ENCODE measurements at regions not wholly inside any gene's neighbourhood (a gene's known extent, or its start where the extent isn't known, plus 50 kb on each side); places are given as distances from the start of the nearest gene placed in this dataset.

- H3K4me3 ChIP-seq, result no peak overlapping the region
- ATAC-seq (no peak), DNase-seq (no peak)
- WGBS, 4 donors, result 69 to 82% (median 74%) methylated on average over 4 of the region's 4 CpGs
- H3K9me3 ChIP-seq, result no peaks in the 10 kb centered on the region
- no peaks in the 10 kb centered on the region for H3K36me3 ChIP-seq
- no peak overlapping the region for H3K27ac ChIP-seq
- intact Hi-C loops (cut with DNase I), result no loop called here
- H3K4me1 ChIP-seq, result no peaks in the 10 kb centered on the region
- TF ChIP-seq CTCF (IDR thresholded peaks at IDR 0.05) (no peak), POLR2A (IDR thresholded peaks at IDR 0.05) (no peak)
- H3K27me3 ChIP-seq, result no peaks in the 10 kb centered on the region
These were observed 144.5 kb upstream of the MCHR2 start for GRCh38 chr6:100138346-100139022.

GRCh38 chr6:100137759-100138158, 143.7 kb upstream of the MCHR2 start:
- intact Hi-C loops (cut with DNase I), result no loop called here
- 76 to 84% (median 81%) methylated on average over 2 of the region's 2 CpGs for WGBS, 4 donors
- H3K27ac ChIP-seq, result no peak overlapping the region
- no peak overlapping the region for H3K4me3 ChIP-seq
- no peaks in the 10 kb centered on the region for H3K36me3 ChIP-seq
- peaks cover 0 to under 1% (median 0%) of the 10 kb centered on the region in 12 donors for H3K9me3 ChIP-seq
- ATAC-seq (no peak), DNase-seq (no peak)
- no peaks in the 10 kb centered on the region for H3K27me3 ChIP-seq
- H3K4me1 ChIP-seq, result no peaks in the 10 kb centered on the region
- no peak for TF ChIP-seq CTCF (IDR thresholded peaks at IDR 0.05)
- TF ChIP-seq POLR2A (IDR thresholded peaks at IDR 0.05), result no peak

GRCh38 chr6:100136590-100136989, 142.6 kb upstream of the MCHR2 start:
- TF ChIP-seq CTCF (IDR thresholded peaks at IDR 0.05) (no peak), POLR2A (IDR thresholded peaks at IDR 0.05) (no peak)
- H3K4me1 ChIP-seq, result no peaks in the 10 kb centered on the region
- WGBS, 4 donors, result 86 to 93% (median 92%) methylated on average over 8 of the region's 8 CpGs

GRCh38 chr6:100135977-100136376, 142.0 kb upstream of the MCHR2 start:
- no peaks in the 10 kb centered on the region for H3K36me3 ChIP-seq
- DNase-seq, result no peak
- TF ChIP-seq POLR2A (IDR thresholded peaks at IDR 0.05) (no peak), CTCF (IDR thresholded peaks at IDR 0.05) (no peak)
- WGBS, 4 donors, result 93 to 94% (median 93%) methylated on average over 21 of the region's 21 CpGs
- no peaks in the 10 kb centered on the region for H3K4me1 ChIP-seq
- H3K9me3 ChIP-seq, result peaks cover 0 to 15% (median 9%) of the 10 kb centered on the region in 12 donors
- H3K27me3 ChIP-seq, result no peaks in the 10 kb centered on the region
- no peak for ATAC-seq
- H3K4me3 ChIP-seq, result no peak overlapping the region
- H3K27ac ChIP-seq, result no peak overlapping the region
- intact Hi-C loops (cut with DNase I), result no loop called here

More at GRCh38 chr6:100136590-100136989, 142.6 kb upstream of the MCHR2 start:
- H3K36me3 ChIP-seq, result no peaks in the 10 kb centered on the region
- H3K27ac ChIP-seq, result no peak overlapping the region
- DNase-seq, result no peak
- ATAC-seq, result no peak
- intact Hi-C loops (cut with DNase I), result no loop called here
- peaks cover 0 to 9% (median 3%) of the 10 kb centered on the region in 12 donors for H3K9me3 ChIP-seq
- H3K4me3 ChIP-seq, result no peak overlapping the region
- no peaks in the 10 kb centered on the region for H3K27me3 ChIP-seq

All from heart left ventricle (tissue), 16 donors.